ENCODE measurements at regions not wholly inside any gene's neighbourhood (a gene's known extent, or its start where the extent isn't known, plus 50 kb on each side); places are given as distances from the start of the nearest gene placed in this dataset.

GRCh38 chr14:35934499-35934898 lies 108.4 kb downstream of the BRMS1L start:
- TF ChIP-seq CTCF (IDR thresholded peaks at IDR 0.05) = no peak
- no peak for TF ChIP-seq POLR2A (IDR thresholded peaks at IDR 0.05)
- Histone ChIP-seq H3K9me3 (no peaks in the 10 kb centered on the region), H3K27ac (no peak overlapping the region), H3K4me1 (no peaks in the 10 kb centered on the region), H3K36me3 (ENCODE audit: low read depth, missing control alignments) (no peaks in the 10 kb centered on the region), H3K27me3 (no peaks in the 10 kb centered on the region), H3K4me3 (no peak overlapping the region)
- intact Hi-C loops (cut with DNase I; ENCODE audit: low total_unique reads) = no loop called here
- no peak for DNase-seq
- 45 to 47% methylated on average over 2 of the region's 2 CpGs for WGBS, 2 donors

GRCh38 chr14:35932659-35933159 lies 106.6 kb downstream of the BRMS1L start:
- H3K4me1 ChIP-seq = no peaks in the 10 kb centered on the region
- no peaks in the 10 kb centered on the region for H3K36me3 ChIP-seq (ENCODE audit: low read depth, missing control alignments)
- TF ChIP-seq CTCF (IDR thresholded peaks at IDR 0.05) (no peak), POLR2A (IDR thresholded peaks at IDR 0.05) (no peak)
- DNase-seq = no peak
- H3K27ac ChIP-seq = no peak overlapping the region
- intact Hi-C loops (cut with DNase I; ENCODE audit: low total_unique reads) = no loop called here
- no peaks in the 10 kb centered on the region for H3K9me3 ChIP-seq
- no peaks in the 10 kb centered on the region for H3K27me3 ChIP-seq
- WGBS, 2 donors = 43 to 70% methylated on average over 13 of the region's 13 CpGs
- no peak overlapping the region for H3K4me3 ChIP-seq

- no peak for DNase-seq
- TF ChIP-seq POLR2A (IDR thresholded peaks at IDR 0.05) = no peak
- no peak for TF ChIP-seq CTCF (IDR thresholded peaks at IDR 0.05)
- Histone ChIP-seq H3K4me3 (no peak overlapping the region), H3K36me3 (ENCODE audit: low read depth, missing control alignments) (no peaks in the 10 kb centered on the region), H3K9me3 (no peaks in the 10 kb centered on the region), H3K4me1 (no peaks in the 10 kb centered on the region), H3K27ac (no peak overlapping the region), H3K27me3 (no peaks in the 10 kb centered on the region)
- intact Hi-C loops (cut with DNase I; ENCODE audit: low total_unique reads) = no loop called here
Measured at GRCh38 chr14:35932136-35932535, 106.0 kb downstream of the BRMS1L start.

- H3K9me3 ChIP-seq = no peaks in the 10 kb centered on the region
- TF ChIP-seq CTCF (IDR thresholded peaks at IDR 0.05) (no peak), POLR2A (IDR thresholded peaks at IDR 0.05) (no peak)
- intact Hi-C loops (cut with DNase I; ENCODE audit: low total_unique reads) = no loop called here
Measured at GRCh38 chr14:35931346-35931745, 105.2 kb downstream of the BRMS1L start.

GRCh38 chr14:35929186-35929585 lies 103.0 kb downstream of the BRMS1L start:
- Histone ChIP-seq H3K9me3 (no peaks in the 10 kb centered on the region), H3K4me3 (no peak overlapping the region), H3K27ac (no peak overlapping the region), H3K4me1 (no peaks in the 10 kb centered on the region), H3K27me3 (no peaks in the 10 kb centered on the region), H3K36me3 (ENCODE audit: low read depth, missing control alignments) (no peaks in the 10 kb centered on the region)
- DNase-seq = no peak
- WGBS, 2 donors = 77 to 80% methylated on average over 4 of the region's 4 CpGs
- TF ChIP-seq POLR2A (IDR thresholded peaks at IDR 0.05) (no peak), CTCF (IDR thresholded peaks at IDR 0.05) (no peak)
- intact Hi-C loops (cut with DNase I; ENCODE audit: low total_unique reads) = no loop called here

More at GRCh38 chr14:35931346-35931745, 105.2 kb downstream of the BRMS1L start:
- H3K27me3 ChIP-seq = no peaks in the 10 kb centered on the region
- no peak overlapping the region for H3K27ac ChIP-seq
- H3K36me3 ChIP-seq (ENCODE audit: low read depth, missing control alignments) = no peaks in the 10 kb centered on the region
- no peaks in the 10 kb centered on the region for H3K4me1 ChIP-seq
- no peak overlapping the region for H3K4me3 ChIP-seq
- DNase-seq = no peak
